ENCODE measurements at regions not wholly inside any gene's neighbourhood (a gene's known extent, or its start where the extent isn't known, plus 50 kb on each side); places are given as distances from the start of the nearest gene placed in this dataset.

GRCh38 chr17:77438241-77439188 lies 297.7 kb downstream of the SEC14L1 start:
- no peak for TF ChIP-seq POLR2AphosphoS5 (IDR thresholded peaks at IDR 0.05; ENCODE audit: low read depth, low read length)

- TF ChIP-seq FOXP2 (optimal IDR thresholded peaks at IDR 0.05; ENCODE audit: borderline replicate concordance, extremely low read depth, extremely low read length, insufficient read depth), result no peak
- TF ChIP-seq POLR2AphosphoS5 (IDR thresholded peaks at IDR 0.05; ENCODE audit: low read depth, low read length), result no peak
- no peak for TF ChIP-seq SIN3A (IDR thresholded peaks at IDR 0.05; ENCODE audit: borderline replicate concordance, insufficient read depth, low read length)
- TF ChIP-seq TAF1 (IDR thresholded peaks at IDR 0.05; ENCODE audit: borderline replicate concordance, insufficient read depth, low read length), result no peak
- TF ChIP-seq REST (IDR thresholded peaks at IDR 0.05; ENCODE audit: insufficient read depth in 1 of 2, low read depth in 2 of 2, low read length in 2 of 2), result no peak
Measured at GRCh38 chr17:77439189-77440018, 298.6 kb downstream of the SEC14L1 start.

GRCh38 chr17:77440560-77440981 lies 299.8 kb downstream of the SEC14L1 start:
- TF ChIP-seq POLR2AphosphoS5 (IDR thresholded peaks at IDR 0.05; ENCODE audit: low read depth, low read length), result no peak
- TF ChIP-seq SIN3A (IDR thresholded peaks at IDR 0.05; ENCODE audit: borderline replicate concordance, insufficient read depth, low read length), result no peak
- TF ChIP-seq REST (IDR thresholded peaks at IDR 0.05; ENCODE audit: insufficient read depth in 1 of 2, low read depth in 2 of 2, low read length in 2 of 2), result no peak
- TF ChIP-seq FOXP2 (optimal IDR thresholded peaks at IDR 0.05; ENCODE audit: borderline replicate concordance, extremely low read depth, extremely low read length, insufficient read depth), result no peak
- no peak for TF ChIP-seq TAF1 (IDR thresholded peaks at IDR 0.05; ENCODE audit: borderline replicate concordance, insufficient read depth, low read length)

GRCh38 chr17:77441130-77441920 lies 300.6 kb downstream of the SEC14L1 start:
- no peak for TF ChIP-seq POLR2AphosphoS5 (IDR thresholded peaks at IDR 0.05; ENCODE audit: low read depth, low read length)
- TF ChIP-seq SIN3A (IDR thresholded peaks at IDR 0.05; ENCODE audit: borderline replicate concordance, insufficient read depth, low read length), result no peak
- no peak for TF ChIP-seq FOXP2 (optimal IDR thresholded peaks at IDR 0.05; ENCODE audit: borderline replicate concordance, extremely low read depth, extremely low read length, insufficient read depth)
- TF ChIP-seq TAF1 (IDR thresholded peaks at IDR 0.05; ENCODE audit: borderline replicate concordance, insufficient read depth, low read length), result no peak
- TF ChIP-seq REST (IDR thresholded peaks at IDR 0.05; ENCODE audit: insufficient read depth in 1 of 2, low read depth in 2 of 2, low read length in 2 of 2), result no peak

- TF ChIP-seq FOXP2 (optimal IDR thresholded peaks at IDR 0.05; ENCODE audit: borderline replicate concordance, extremely low read depth, extremely low read length, insufficient read depth) (no peak), SIN3A (IDR thresholded peaks at IDR 0.05; ENCODE audit: borderline replicate concordance, insufficient read depth, low read length) (no peak)
Measured at GRCh38 chr17:77441940-77442339, 301.2 kb downstream of the SEC14L1 start.

All from PFSK-1 (cell line).